Mesodermal cell (in vitro differentiated cells): ENCODE measurements at regions not wholly inside any gene's neighbourhood (a gene's known extent, or its start where the extent isn't known, plus 50 kb on each side); places are given as distances from the start of the nearest gene placed in this dataset.

Experiments
- H3K27ac ChIP-seq: 2 replicates; pipeline ENCODE4 v1.7.0; 2013; ENCODE audit warnings: mild to moderate bottlenecking, low read depth, low read length, moderate library complexity; ENCODE audit not compliant: severe bottlenecking
- H3K36me3 ChIP-seq: 2 replicates; pipeline ENCODE4 v1.7.1; 2013; ENCODE audit warnings: mild to moderate bottlenecking, low read length, moderate library complexity; ENCODE audit not compliant: control insufficient read depth, insufficient read depth
- H3K4me1 ChIP-seq: one replicate; pipeline ENCODE4 v1.7.1; 2013; ENCODE audit warnings: mild to moderate bottlenecking, low read length; ENCODE audit not compliant: insufficient read depth, control insufficient read depth, poor library complexity, severe bottlenecking
- H3K4me3 ChIP-seq: 2 replicates; pipeline ENCODE4 v1.7.0; 2013; ENCODE audit warnings: low read length, control low read depth, mild to moderate bottlenecking; ENCODE audit not compliant: insufficient read depth, poor library complexity, severe bottlenecking; ENCODE audit errors: extremely low read depth
- H3K9me3 ChIP-seq: 2 replicates; pipeline ENCODE4 v1.7.1; 2013; ENCODE audit warnings: mild to moderate bottlenecking, low read length, moderate library complexity; ENCODE audit not compliant: control insufficient read depth
- WGBS, 2 experiments: methylation state at CpG; one replicate each; pipeline ENCODE4 v1.1.5; 2013; ENCODE audit warnings: missing lambda C conversion rate in 2 of 2; ENCODE audit not compliant: insufficient coverage in 2 of 2; 5-methylcytosine and 5-hydroxymethylcytosine counted together

GRCh38 chr20:12354725-12355124, 437.0 kb downstream of the BTBD3 start:
- WGBS, 2 experiments, result 93 to 100% methylated on average over 1 of the region's 1 CpG
- Histone ChIP-seq H3K9me3 (no peaks in the 10 kb centered on the region), H3K4me3 (no peak overlapping the region), H3K36me3 (no peaks in the 10 kb centered on the region), H3K4me1 (no peaks in the 10 kb centered on the region), H3K27ac (no peak overlapping the region)

- Histone ChIP-seq H3K36me3 (no peaks in the 10 kb centered on the region), H3K4me1 (no peaks in the 10 kb centered on the region), H3K4me3 (no peak overlapping the region), H3K9me3 (no peaks in the 10 kb centered on the region), H3K27ac (no peak overlapping the region)
- WGBS, 2 experiments, result no CpG with 5 or more reads among the region's 1 CpG
These were observed 437.5 kb downstream of the BTBD3 start for GRCh38 chr20:12355185-12355584.

DNA sequence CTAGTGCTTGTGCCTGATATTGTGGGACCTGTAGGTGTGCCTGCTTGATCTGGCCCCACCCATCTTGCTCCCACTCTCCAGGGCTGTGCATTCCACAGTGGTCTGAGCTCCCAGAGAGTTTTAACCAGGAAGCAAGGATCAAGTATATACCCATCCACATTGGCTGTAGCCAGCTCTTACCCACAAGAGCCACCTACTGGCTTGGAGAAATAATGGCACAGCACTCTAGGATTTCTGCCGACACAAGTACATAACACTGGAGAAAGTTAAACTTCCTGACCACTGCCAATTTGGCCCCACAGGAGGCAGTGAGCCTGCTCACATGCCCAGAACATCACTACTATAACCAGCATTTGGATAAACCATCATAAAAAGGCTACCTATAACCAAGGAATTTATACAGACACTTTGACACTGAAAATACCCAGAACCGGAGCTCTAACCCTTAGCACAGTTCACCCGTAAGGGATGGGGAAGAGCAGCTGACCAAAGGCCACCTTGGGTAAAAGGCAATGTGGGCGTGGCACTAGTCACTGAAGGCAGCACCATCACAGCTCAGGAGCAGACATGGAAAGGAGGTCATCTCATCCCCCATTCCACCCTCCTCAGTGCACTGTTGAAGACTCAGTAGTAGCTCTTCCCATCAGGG, 440.4 kb downstream of the BTBD3 start:
- no peak overlapping the region for H3K27ac ChIP-seq
- H3K4me3 ChIP-seq, result no peak overlapping the region
- no peaks in the 10 kb centered on the region for H3K36me3 ChIP-seq
- H3K9me3 ChIP-seq, result no peaks in the 10 kb centered on the region
- WGBS, 2 experiments, result 69 to 96% methylated on average over 4 of the region's 4 CpGs
- H3K4me1 ChIP-seq, result no peaks in the 10 kb centered on the region

DNA sequence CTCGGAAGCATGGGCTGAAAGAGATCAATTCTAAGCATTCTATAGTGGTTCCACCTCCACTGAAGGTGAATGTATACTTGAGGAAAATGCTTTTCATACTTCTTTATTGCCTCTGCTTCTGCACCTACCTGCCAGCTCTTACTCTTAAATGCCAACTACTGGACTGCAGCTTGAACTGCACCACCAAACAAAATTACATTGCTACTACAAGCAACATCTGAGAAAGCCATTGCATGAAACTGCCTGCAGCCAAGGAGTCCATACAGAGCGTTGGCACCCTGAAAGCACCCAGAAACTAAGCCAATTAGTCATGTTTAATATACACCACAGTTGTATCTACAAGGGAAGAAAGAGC, 440.9 kb downstream of the BTBD3 start:
- H3K9me3 ChIP-seq, result no peaks in the 10 kb centered on the region
- H3K36me3 ChIP-seq, result no peaks in the 10 kb centered on the region
- H3K4me3 ChIP-seq, result no peak overlapping the region
- no peak overlapping the region for H3K27ac ChIP-seq
- WGBS, 2 experiments, result 71% methylated on average over 1 of the region's 2 CpGs; no CpG with 5 or more reads in 1 of the 2 experiments
- no peaks in the 10 kb centered on the region for H3K4me1 ChIP-seq

DNA sequence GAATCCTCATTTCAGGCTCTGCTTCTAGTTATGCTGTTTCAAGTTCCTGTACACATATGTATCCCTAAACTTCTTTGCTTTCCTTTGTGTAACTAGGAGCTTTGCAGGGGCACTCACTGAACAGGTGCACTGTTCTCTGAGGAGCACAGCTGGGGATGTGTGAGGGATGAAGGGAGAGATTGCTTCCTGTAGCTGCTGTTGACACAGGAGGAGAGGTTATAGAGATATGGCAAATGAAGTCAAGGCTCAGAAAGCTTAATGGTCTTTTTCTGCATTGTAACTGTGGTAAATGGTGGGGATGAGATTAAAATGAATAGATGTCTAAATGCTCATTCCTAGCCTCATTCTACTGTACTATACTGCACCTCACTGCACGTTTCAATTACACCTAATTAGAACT, 454.3 kb downstream of the BTBD3 start:
- 60% methylated on average over 1 of the region's 1 CpG; no CpG with 5 or more reads in 1 of the 2 experiments for WGBS, 2 experiments
- Histone ChIP-seq H3K4me3 (no peak overlapping the region), H3K9me3 (no peaks in the 10 kb centered on the region), H3K27ac (no peak overlapping the region), H3K36me3 (no peaks in the 10 kb centered on the region), H3K4me1 (no peaks in the 10 kb centered on the region)

DNA sequence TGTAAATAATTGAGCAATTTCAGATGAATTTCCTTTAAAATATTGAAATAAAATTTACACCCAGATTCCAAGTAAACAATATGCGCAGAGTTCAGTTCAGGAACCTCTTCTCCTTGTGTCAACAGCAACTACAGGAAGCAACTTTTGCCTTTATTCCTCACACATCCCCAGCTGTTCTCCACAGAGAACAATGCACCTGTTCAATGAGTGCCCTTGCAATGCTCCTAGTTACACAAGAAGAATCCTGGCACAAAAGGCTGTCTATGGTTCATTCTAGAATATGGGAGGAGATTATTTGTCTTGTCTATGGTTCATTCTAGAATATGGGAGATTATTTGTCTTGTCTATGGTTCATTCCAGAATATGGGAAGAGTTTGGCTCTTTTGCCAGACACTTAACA, 454.9 kb downstream of the BTBD3 start:
- Histone ChIP-seq H3K27ac (no peak overlapping the region), H3K36me3 (no peaks in the 10 kb centered on the region), H3K9me3 (no peaks in the 10 kb centered on the region), H3K4me3 (no peak overlapping the region), H3K4me1 (no peaks in the 10 kb centered on the region)
- 100% methylated on average over 1 of the region's 1 CpG for WGBS, 2 experiments

GRCh38 chr20:12375967-12376366, 458.3 kb downstream of the BTBD3 start:
- H3K4me1 ChIP-seq, result no peaks in the 10 kb centered on the region
- no peaks in the 10 kb centered on the region for H3K9me3 ChIP-seq
- no peaks in the 10 kb centered on the region for H3K36me3 ChIP-seq
- H3K27ac ChIP-seq, result no peak overlapping the region
- H3K4me3 ChIP-seq, result no peak overlapping the region

- H3K27ac ChIP-seq, result no peak overlapping the region
- no peaks in the 10 kb centered on the region for H3K36me3 ChIP-seq
- H3K4me3 ChIP-seq, result no peak overlapping the region
- H3K4me1 ChIP-seq, result no peaks in the 10 kb centered on the region
- 88 to 100% methylated on average over 1 of the region's 1 CpG for WGBS, 2 experiments
- no peaks in the 10 kb centered on the region for H3K9me3 ChIP-seq
These were observed 466.1 kb downstream of the BTBD3 start for GRCh38 chr20:12383821-12384220.

DNA sequence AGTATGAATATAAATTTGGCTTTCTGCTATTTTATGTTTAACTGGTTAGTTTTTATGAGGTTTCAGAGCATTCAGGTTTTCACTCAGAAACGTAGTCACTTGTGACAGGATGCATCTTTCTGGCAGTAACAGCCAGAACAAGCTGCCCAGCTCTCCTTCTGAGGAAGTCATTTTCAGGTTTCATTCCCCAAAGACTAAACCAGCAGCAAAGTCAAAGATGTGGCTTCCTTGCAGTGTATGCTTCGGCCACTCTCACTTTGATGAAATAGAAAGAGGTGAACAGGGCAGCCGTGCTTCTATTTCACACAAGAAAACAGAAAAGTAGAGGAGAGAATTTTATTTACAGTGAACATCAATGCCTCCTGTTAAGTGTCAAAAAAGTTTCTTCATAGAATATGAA, 469.1 kb downstream of the BTBD3 start:
- WGBS, 2 experiments, result 91 to 92% methylated on average over 3 of the region's 3 CpGs
- H3K4me3 ChIP-seq, result no peak overlapping the region
- no peak overlapping the region for H3K27ac ChIP-seq
- no peaks in the 10 kb centered on the region for H3K36me3 ChIP-seq
- peaks cover 9% of the 10 kb centered on the region for H3K4me1 ChIP-seq
- H3K9me3 ChIP-seq, result no peaks in the 10 kb centered on the region

GRCh38 chr20:12391099-12391498, 473.4 kb downstream of the BTBD3 start:
- Histone ChIP-seq H3K4me1 (peaks cover 17% of the 10 kb centered on the region), H3K4me3 (no peak overlapping the region), H3K36me3 (no peaks in the 10 kb centered on the region), H3K9me3 (no peaks in the 10 kb centered on the region), H3K27ac (no peak overlapping the region)
- WGBS, 2 experiments, result 86% methylated on average over 1 of the region's 1 CpG; no CpG with 5 or more reads in 1 of the 2 experiments

GRCh38 chr20:12394786-12395185, 477.1 kb downstream of the BTBD3 start:
- H3K4me1 ChIP-seq, result peaks cover 17% of the 10 kb centered on the region
- no peaks in the 10 kb centered on the region for H3K36me3 ChIP-seq
- H3K27ac ChIP-seq, result no peak overlapping the region
- no peaks in the 10 kb centered on the region for H3K9me3 ChIP-seq
- 80 to 89% methylated on average over 2 to 3 of the region's 4 CpGs for WGBS, 2 experiments
- H3K4me3 ChIP-seq, result no peak overlapping the region
